ENCODE measurements at regions not wholly inside any gene's neighbourhood (a gene's known extent, or its start where the extent isn't known, plus 50 kb on each side); places are given as distances from the start of the nearest gene placed in this dataset.

GRCh38 chrX:6930307-6930849 lies 217.1 kb upstream of the STS start:
- H3K27me3 ChIP-seq (ENCODE audit: control insufficient read depth, insufficient read depth, low read length) = no peaks in the 10 kb centered on the region
- H3K4me3 ChIP-seq (ENCODE audit: low read depth, low read length) = no peak overlapping the region
- H3K36me3 ChIP-seq (ENCODE audit: control insufficient read depth, insufficient read depth, low read length) = no peaks in the 10 kb centered on the region
- no peak for FAIRE-seq
- TF ChIP-seq CTCF (IDR thresholded peaks at IDR 0.05; ENCODE audit: insufficient read depth, low read length, severe bottlenecking) = no peak
- DNase-seq (ENCODE audit: low read depth) = no peak

GRCh38 chrX:6924443-6925077 lies 223.0 kb upstream of the STS start:
- FAIRE-seq (no peak), DNase-seq (ENCODE audit: low read depth) (no peak)
- TF ChIP-seq CTCF (IDR thresholded peaks at IDR 0.05; ENCODE audit: insufficient read depth, low read length, severe bottlenecking) = no peak
- H3K36me3 ChIP-seq (ENCODE audit: control insufficient read depth, insufficient read depth, low read length) = no peaks in the 10 kb centered on the region
- no peak overlapping the region for H3K4me3 ChIP-seq (ENCODE audit: low read depth, low read length)
- H3K27me3 ChIP-seq (ENCODE audit: control insufficient read depth, insufficient read depth, low read length) = no peaks in the 10 kb centered on the region

- DNase-seq (ENCODE audit: low read depth) = no peak
- H3K36me3 ChIP-seq (ENCODE audit: control insufficient read depth, insufficient read depth, low read length) = no peaks in the 10 kb centered on the region
- no peak for TF ChIP-seq CTCF (IDR thresholded peaks at IDR 0.05; ENCODE audit: insufficient read depth, low read length, severe bottlenecking)
- H3K27me3 ChIP-seq (ENCODE audit: control insufficient read depth, insufficient read depth, low read length) = no peaks in the 10 kb centered on the region
- FAIRE-seq = no peak
- H3K4me3 ChIP-seq (ENCODE audit: low read depth, low read length) = no peak overlapping the region
Observed at GRCh38 chrX:6917666-6918065, 229.8 kb upstream of the STS start.

GRCh38 chrX:6910218-6910617 lies 237.3 kb upstream of the STS start:
- Histone ChIP-seq H3K36me3 (ENCODE audit: control insufficient read depth, insufficient read depth, low read length) (no peaks in the 10 kb centered on the region), H3K27me3 (ENCODE audit: control insufficient read depth, insufficient read depth, low read length) (no peaks in the 10 kb centered on the region), H3K4me3 (ENCODE audit: low read depth, low read length) (no peak overlapping the region)
- TF ChIP-seq CTCF (IDR thresholded peaks at IDR 0.05; ENCODE audit: insufficient read depth, low read length, severe bottlenecking) = no peak
- FAIRE-seq (no peak), DNase-seq (ENCODE audit: low read depth) (no peak)

GRCh38 chrX:6909396-6909795 lies 238.1 kb upstream of the STS start:
- TF ChIP-seq CTCF (IDR thresholded peaks at IDR 0.05; ENCODE audit: insufficient read depth, low read length, severe bottlenecking) = no peak
- FAIRE-seq = no peak
- H3K4me3 ChIP-seq (ENCODE audit: low read depth, low read length) = no peak overlapping the region
- H3K36me3 ChIP-seq (ENCODE audit: control insufficient read depth, insufficient read depth, low read length) = no peaks in the 10 kb centered on the region
- no peaks in the 10 kb centered on the region for H3K27me3 ChIP-seq (ENCODE audit: control insufficient read depth, insufficient read depth, low read length)
- no peak for DNase-seq (ENCODE audit: low read depth)

GRCh38 chrX:6906608-6907007 lies 240.9 kb upstream of the STS start:
- DNase-seq (ENCODE audit: low read depth) = no peak
- no peak overlapping the region for H3K4me3 ChIP-seq (ENCODE audit: low read depth, low read length)
- TF ChIP-seq CTCF (IDR thresholded peaks at IDR 0.05; ENCODE audit: insufficient read depth, low read length, severe bottlenecking) = no peak
- no peaks in the 10 kb centered on the region for H3K27me3 ChIP-seq (ENCODE audit: control insufficient read depth, insufficient read depth, low read length)
- no peak for FAIRE-seq
- no peaks in the 10 kb centered on the region for H3K36me3 ChIP-seq (ENCODE audit: control insufficient read depth, insufficient read depth, low read length)
